Fibroblast of mammary gland (primary cell): ENCODE measurements at regions not wholly inside any gene's neighbourhood (a gene's known extent, or its start where the extent isn't known, plus 50 kb on each side); places are given as distances from the start of the nearest gene placed in this dataset.

Experiments used
- DNase-seq: peaks from one replicate; pipeline ENCODE4 v3.0.0-alpha.2; 2010; ENCODE audit warnings: low read depth
- H3K4me3 ChIP-seq: 2 replicates; pipeline ENCODE4 v1.5.1; 2011; ENCODE audit warnings: low read depth, mild to moderate bottlenecking, low read length, moderate library complexity; ENCODE audit not compliant: control insufficient read depth
- TF ChIP-seq, protein P1 (sequence below): conservative IDR thresholded peaks from 2 replicates; pipeline ENCODE4 v1.5.1; 2011; ENCODE audit warnings: low read depth, low read length, inconsistent platforms; ENCODE audit not compliant: control insufficient read depth, insufficient read depth

DNA sequence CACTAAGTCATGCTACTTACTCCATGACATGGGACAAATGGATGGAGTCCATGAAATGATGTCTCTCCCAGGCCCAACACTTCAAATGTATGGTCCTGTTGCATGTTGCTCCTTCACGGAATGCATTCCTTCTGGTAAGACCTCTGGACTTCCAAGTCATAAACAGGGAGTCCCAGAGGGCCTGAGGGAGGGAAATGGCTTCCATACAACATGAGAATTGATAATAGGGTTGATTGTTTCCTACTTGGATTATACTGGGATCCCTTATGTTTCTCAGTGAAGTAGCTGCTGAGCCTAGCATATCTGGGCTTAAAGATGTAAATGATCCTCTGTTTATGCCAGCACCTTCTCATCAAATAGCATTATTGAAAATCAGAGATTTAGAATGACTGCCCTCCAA, 104.2 kb upstream of the MAGI3 start:
- TF ChIP-seq, protein P1, sequence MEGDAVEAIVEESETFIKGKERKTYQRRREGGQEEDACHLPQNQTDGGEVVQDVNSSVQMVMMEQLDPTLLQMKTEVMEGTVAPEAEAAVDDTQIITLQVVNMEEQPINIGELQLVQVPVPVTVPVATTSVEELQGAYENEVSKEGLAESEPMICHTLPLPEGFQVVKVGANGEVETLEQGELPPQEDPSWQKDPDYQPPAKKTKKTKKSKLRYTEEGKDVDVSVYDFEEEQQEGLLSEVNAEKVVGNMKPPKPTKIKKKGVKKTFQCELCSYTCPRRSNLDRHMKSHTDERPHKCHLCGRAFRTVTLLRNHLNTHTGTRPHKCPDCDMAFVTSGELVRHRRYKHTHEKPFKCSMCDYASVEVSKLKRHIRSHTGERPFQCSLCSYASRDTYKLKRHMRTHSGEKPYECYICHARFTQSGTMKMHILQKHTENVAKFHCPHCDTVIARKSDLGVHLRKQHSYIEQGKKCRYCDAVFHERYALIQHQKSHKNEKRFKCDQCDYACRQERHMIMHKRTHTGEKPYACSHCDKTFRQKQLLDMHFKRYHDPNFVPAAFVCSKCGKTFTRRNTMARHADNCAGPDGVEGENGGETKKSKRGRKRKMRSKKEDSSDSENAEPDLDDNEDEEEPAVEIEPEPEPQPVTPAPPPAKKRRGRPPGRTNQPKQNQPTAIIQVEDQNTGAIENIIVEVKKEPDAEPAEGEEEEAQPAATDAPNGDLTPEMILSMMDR = no peak
- DNase-seq = no peak

DNA sequence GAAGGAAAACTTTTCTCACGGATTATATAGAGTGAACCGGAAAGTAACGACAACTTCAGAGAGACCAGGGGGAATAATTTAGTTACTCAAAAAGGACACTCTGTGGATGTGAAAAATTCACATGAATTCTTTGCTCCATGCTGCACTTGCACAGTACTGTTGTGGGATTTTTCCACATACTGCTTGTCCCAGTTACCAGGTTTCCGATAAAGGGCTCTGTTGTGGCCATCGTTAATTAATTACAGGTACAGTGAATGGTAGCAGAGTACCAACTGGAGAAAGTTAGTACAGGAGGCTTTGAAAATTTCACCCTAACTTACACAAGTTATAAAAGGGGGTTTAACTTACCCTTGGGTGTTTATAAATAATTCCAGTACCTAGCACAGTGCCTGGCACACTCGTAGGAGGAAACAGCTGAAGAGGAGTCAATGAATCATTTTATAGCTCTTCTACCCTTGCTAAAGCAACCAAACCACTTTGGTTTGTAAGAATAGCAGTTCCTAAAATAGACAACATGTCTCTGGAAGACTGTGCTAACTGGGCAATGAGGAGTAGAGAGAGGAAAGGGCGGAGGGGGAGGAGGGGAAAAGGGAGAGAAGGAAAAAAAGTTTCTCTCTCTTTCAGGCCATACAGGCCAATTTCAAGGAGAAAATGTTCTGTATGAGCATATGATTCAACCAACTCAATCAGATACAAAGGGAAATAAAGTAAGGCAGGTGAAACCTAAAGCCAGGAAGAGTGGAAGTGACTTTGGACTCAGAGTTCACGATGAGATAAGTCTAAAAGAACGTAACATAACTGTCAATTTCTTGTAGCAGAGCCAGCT, 98.3 kb upstream of the MAGI3 start:
- H3K4me3 ChIP-seq = no peak overlapping the region
- TF ChIP-seq, protein P1 = no peak
- DNase-seq = no peak

More for the DNA sequence above, 104.2 kb upstream of the MAGI3 start:
- no peak overlapping the region for H3K4me3 ChIP-seq

DNA sequence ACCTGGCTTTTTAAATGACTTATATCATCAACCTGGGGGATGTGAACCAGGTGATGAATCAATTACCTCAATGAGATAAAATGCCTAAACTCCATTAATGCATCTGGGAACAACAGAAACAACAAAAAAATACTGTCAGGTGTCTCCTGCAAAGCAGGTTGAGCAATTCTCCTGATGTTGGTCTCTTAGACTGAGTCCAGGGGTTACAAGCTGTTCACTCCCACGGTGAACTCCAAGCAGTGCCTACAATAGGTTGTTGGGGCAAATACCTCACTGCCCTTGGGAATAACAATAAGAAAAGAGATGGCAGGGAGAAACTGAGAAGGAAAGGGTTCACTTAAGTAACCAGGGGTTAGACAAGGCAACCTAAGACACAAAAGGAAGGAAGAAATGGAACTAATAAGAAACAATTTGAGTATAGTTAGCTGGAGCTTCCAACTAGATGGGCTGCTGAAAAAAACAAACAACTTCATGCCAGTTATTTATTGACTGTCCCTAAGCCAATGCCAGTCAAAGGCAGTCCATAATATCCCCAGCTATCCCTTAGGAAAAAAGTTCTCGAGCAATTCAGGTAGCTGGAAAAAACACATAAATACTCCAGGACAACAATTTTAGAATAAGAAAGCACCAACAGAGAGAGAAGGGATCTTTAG, 97.6 kb upstream of the MAGI3 start:
- TF ChIP-seq, protein P1 = no peak
- DNase-seq = no peak
- H3K4me3 ChIP-seq = no peak overlapping the region

DNA sequence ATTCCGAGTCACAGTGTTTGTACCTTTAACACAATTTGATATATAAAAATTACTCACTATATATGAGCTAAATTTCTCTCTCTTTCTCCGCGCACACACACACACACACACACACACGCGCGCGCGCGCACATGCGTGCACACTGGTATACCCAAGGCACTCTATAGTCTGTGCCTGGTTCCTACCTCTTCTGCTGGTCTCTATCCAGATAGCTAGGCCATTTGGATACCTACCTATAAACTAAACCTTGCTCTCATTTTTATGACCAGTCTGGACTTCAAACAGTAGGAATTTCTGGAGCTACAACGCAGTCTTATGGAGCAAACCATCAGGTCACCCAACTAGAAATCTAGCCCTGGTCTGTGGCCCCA, 97.1 kb upstream of the MAGI3 start:
- DNase-seq = no peak
- TF ChIP-seq, protein P1 = no peak
- no peak overlapping the region for H3K4me3 ChIP-seq

DNA sequence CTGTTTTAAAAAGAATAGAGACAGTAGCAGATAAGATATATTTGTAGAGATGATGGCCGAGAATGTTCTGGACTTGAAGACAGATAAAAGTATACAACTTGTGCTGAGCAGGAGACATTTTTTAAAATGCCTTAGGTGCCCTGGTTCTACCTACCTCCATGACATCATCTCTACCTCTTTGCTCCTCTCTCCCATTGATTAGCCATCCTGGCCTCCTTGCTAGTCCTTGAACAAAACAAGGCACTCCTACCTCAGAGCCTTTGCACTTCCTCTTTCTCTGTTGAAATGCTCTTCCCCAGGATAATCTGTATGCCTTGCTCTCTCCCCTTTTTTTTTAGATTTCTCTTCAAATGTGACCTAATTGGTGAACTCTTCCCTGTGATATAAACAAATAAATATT, 92.6 kb upstream of the MAGI3 start:
- TF ChIP-seq, protein P1 = no peak
- H3K4me3 ChIP-seq = no peak overlapping the region
- no peak for DNase-seq

DNA sequence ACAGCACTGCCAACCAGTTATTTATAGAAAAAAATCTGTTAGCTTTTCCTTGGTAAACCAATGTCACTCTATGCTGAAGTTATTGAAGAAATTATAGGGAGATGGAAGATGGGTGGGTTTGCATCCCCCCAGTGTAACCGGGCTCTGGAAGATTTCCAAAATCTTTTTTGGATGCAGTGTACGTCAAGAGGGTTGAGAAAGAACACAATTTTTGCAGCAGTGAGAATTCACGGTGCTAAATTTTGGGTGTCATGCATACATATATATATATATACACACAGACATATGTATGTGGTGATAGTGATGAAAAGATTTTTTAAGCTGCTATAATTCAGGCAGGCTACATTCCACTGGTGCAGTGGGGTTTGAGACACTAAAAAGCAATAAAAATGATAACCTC, 91.4 kb upstream of the MAGI3 start:
- H3K4me3 ChIP-seq = no peak overlapping the region
- DNase-seq = no peak
- TF ChIP-seq, protein P1 = no peak
